ENCODE measurements at regions not wholly inside any gene's neighbourhood (a gene's known extent, or its start where the extent isn't known, plus 50 kb on each side); places are given as distances from the start of the nearest gene placed in this dataset.

DNA sequence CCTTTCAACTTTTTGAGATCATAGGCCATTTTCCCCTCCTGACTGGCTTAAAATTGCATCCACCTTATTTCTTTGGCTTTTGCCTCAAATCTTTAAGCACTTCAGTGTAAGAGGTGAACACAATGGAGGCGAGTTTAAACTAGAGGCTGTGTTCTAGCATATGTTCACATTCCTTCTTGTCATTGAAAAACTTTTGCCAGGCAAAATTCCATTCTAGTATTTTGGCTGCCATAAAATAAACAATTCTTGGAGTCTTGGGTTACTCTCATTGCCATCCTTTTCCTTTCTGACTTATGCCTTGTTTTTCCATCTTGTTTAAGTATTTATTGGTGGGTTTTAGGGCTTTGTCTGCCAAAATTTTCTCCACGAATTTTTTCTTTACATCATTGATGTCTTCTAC is 137.3 kb upstream of the ANXA10 start:
- Histone ChIP-seq H3K27ac (ENCODE audit: control insufficient read depth, insufficient read depth, low read length) (no peak overlapping the region), H3K9me3 (ENCODE audit: control insufficient read depth, low read depth, low read length) (no peaks in the 10 kb centered on the region), H2AFZ (ENCODE audit: control insufficient read depth, low read length) (no peak overlapping the region), H3K36me3 (ENCODE audit: control insufficient read depth in 2 of 2, extremely low read depth in 1 of 2, insufficient read depth in 2 of 2, low read length in 2 of 2) (no peaks in the 10 kb centered on the region), H3K4me2 (ENCODE audit: control insufficient read depth, extremely low read depth, insufficient read depth, low read depth, low read length) (no peak overlapping the region), H3K27me3 (ENCODE audit: control insufficient read depth, extremely low read depth, insufficient read depth, low read length) (no peaks in the 10 kb centered on the region), H3K4me1 (ENCODE audit: control insufficient read depth, extremely low read depth, insufficient read depth, low read length) (no peaks in the 10 kb centered on the region), H3K79me2 (ENCODE audit: control insufficient read depth, insufficient read depth, low read length) (no peaks in the 10 kb centered on the region), H3K4me3 (ENCODE audit: control insufficient read depth in 2 of 3, extremely low read depth in 1 of 3, insufficient read depth in 2 of 3, low read depth in 1 of 3, low read length in 3 of 3) (no peak overlapping the region), H4K20me1 (ENCODE audit: control insufficient read depth, extremely low read depth, insufficient read depth, low read length) (no peaks in the 10 kb centered on the region), H3K9ac (ENCODE audit: control insufficient read depth, extremely low read depth, insufficient read depth, low read length) (no peak overlapping the region), H3K9me1 (ENCODE audit: control insufficient read depth, extremely low read depth, insufficient read depth, low read length) (no peaks in the 10 kb centered on the region)
- no peak for TF ChIP-seq EZH2 (IDR thresholded peaks at IDR 0.05; ENCODE audit: low read length)
- TF ChIP-seq, protein P1, sequence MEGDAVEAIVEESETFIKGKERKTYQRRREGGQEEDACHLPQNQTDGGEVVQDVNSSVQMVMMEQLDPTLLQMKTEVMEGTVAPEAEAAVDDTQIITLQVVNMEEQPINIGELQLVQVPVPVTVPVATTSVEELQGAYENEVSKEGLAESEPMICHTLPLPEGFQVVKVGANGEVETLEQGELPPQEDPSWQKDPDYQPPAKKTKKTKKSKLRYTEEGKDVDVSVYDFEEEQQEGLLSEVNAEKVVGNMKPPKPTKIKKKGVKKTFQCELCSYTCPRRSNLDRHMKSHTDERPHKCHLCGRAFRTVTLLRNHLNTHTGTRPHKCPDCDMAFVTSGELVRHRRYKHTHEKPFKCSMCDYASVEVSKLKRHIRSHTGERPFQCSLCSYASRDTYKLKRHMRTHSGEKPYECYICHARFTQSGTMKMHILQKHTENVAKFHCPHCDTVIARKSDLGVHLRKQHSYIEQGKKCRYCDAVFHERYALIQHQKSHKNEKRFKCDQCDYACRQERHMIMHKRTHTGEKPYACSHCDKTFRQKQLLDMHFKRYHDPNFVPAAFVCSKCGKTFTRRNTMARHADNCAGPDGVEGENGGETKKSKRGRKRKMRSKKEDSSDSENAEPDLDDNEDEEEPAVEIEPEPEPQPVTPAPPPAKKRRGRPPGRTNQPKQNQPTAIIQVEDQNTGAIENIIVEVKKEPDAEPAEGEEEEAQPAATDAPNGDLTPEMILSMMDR (optimal IDR thresholded peaks at IDR 0.05 in 1 of 3, IDR thresholded peaks at IDR 0.05 in 1 of 3, conservative IDR thresholded peaks at IDR 0.05 in 1 of 3; ENCODE audit: extremely low read depth in 1 of 3, insufficient read depth in 2 of 3, low read length in 3 of 3), result no peak
- dilution Hi-C loops (cut with MboI; ENCODE audit: extremely low pct_ligation_motif_present, low sequenced_read_pairs), result no loop called here
- FAIRE-seq (no peak), DNase-seq (ENCODE audit: low read depth, low spot score) (no peak)

- FAIRE-seq, result no peak
Observed at GRCh38 chr4:167956676-167957075, 135.7 kb upstream of the ANXA10 start.

More at GRCh38 chr4:167956676-167957075, 135.7 kb upstream of the ANXA10 start:
- no peaks in the 10 kb centered on the region for H4K20me1 ChIP-seq (ENCODE audit: control insufficient read depth, extremely low read depth, insufficient read depth, low read length)
- no peaks in the 10 kb centered on the region for H3K27me3 ChIP-seq (ENCODE audit: control insufficient read depth, extremely low read depth, insufficient read depth, low read length)
- H2AFZ ChIP-seq (ENCODE audit: control insufficient read depth, low read length), result no peak overlapping the region
- no peaks in the 10 kb centered on the region for H3K79me2 ChIP-seq (ENCODE audit: control insufficient read depth, insufficient read depth, low read length)
- dilution Hi-C loops (cut with MboI; ENCODE audit: extremely low pct_ligation_motif_present, low sequenced_read_pairs), result no loop called here
- H3K9ac ChIP-seq (ENCODE audit: control insufficient read depth, extremely low read depth, insufficient read depth, low read length), result no peak overlapping the region
- H3K9me3 ChIP-seq (ENCODE audit: control insufficient read depth, low read depth, low read length), result no peaks in the 10 kb centered on the region
- no peak overlapping the region for H3K4me3 ChIP-seq (ENCODE audit: control insufficient read depth in 2 of 3, extremely low read depth in 1 of 3, insufficient read depth in 2 of 3, low read depth in 1 of 3, low read length in 3 of 3)
- peak; percentile 7 for DNase-seq (ENCODE audit: low read depth, low spot score)
- TF ChIP-seq EZH2 (IDR thresholded peaks at IDR 0.05; ENCODE audit: low read length), result no peak
- TF ChIP-seq, protein P1 (optimal IDR thresholded peaks at IDR 0.05 in 1 of 3, IDR thresholded peaks at IDR 0.05 in 1 of 3, conservative IDR thresholded peaks at IDR 0.05 in 1 of 3; ENCODE audit: extremely low read depth in 1 of 3, insufficient read depth in 2 of 3, low read length in 3 of 3), result no peak
- no peak overlapping the region for H3K4me2 ChIP-seq (ENCODE audit: control insufficient read depth, extremely low read depth, insufficient read depth, low read depth, low read length)
- no peaks in the 10 kb centered on the region for H3K9me1 ChIP-seq (ENCODE audit: control insufficient read depth, extremely low read depth, insufficient read depth, low read length)
- H3K36me3 ChIP-seq (ENCODE audit: control insufficient read depth in 2 of 2, extremely low read depth in 1 of 2, insufficient read depth in 2 of 2, low read length in 2 of 2), result no peaks in the 10 kb centered on the region
- no peaks in the 10 kb centered on the region for H3K4me1 ChIP-seq (ENCODE audit: control insufficient read depth, extremely low read depth, insufficient read depth, low read length)
- H3K27ac ChIP-seq (ENCODE audit: control insufficient read depth, insufficient read depth, low read length), result no peak overlapping the region

Measured in keratinocyte (primary cell).